ENCODE measurements at regions not wholly inside any gene's neighbourhood (a gene's known extent, or its start where the extent isn't known, plus 50 kb on each side); places are given as distances from the start of the nearest gene placed in this dataset.

DNA sequence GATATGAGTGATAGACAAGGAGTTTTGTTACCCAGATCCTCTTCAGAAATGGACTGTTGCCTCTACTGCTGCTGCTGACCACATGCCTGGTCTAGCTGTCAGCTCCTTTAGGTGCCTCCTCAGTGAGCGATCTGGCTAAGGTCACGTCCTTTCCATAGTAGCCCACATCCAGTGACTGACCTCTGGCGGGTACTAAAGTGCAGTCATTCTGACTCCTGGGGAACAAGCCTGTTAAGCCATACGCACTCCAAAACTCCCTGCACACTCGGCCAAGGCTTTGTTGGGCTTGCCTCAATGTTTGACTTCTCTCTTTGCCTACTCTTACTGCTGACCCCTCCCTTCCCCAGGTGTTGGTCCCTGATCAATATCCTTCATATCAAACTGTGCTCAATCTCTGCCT, 685.2 kb downstream of the IRS1 start:
- TF ChIP-seq JUNB (IDR thresholded peaks at IDR 0.05; ENCODE audit: unreplicated experiment): no peak
- TF ChIP-seq, protein P1, sequence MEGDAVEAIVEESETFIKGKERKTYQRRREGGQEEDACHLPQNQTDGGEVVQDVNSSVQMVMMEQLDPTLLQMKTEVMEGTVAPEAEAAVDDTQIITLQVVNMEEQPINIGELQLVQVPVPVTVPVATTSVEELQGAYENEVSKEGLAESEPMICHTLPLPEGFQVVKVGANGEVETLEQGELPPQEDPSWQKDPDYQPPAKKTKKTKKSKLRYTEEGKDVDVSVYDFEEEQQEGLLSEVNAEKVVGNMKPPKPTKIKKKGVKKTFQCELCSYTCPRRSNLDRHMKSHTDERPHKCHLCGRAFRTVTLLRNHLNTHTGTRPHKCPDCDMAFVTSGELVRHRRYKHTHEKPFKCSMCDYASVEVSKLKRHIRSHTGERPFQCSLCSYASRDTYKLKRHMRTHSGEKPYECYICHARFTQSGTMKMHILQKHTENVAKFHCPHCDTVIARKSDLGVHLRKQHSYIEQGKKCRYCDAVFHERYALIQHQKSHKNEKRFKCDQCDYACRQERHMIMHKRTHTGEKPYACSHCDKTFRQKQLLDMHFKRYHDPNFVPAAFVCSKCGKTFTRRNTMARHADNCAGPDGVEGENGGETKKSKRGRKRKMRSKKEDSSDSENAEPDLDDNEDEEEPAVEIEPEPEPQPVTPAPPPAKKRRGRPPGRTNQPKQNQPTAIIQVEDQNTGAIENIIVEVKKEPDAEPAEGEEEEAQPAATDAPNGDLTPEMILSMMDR (conservative IDR thresholded peaks at IDR 0.05; ENCODE audit: low read depth in 2 of 2): no peak
- no peak for TF ChIP-seq STAT1 (IDR thresholded peaks at IDR 0.05; ENCODE audit: unreplicated experiment)
- no peak for TF ChIP-seq POLR2AphosphoS5 (IDR thresholded peaks at IDR 0.05; ENCODE audit: low read depth)
- TF ChIP-seq, protein P2, sequence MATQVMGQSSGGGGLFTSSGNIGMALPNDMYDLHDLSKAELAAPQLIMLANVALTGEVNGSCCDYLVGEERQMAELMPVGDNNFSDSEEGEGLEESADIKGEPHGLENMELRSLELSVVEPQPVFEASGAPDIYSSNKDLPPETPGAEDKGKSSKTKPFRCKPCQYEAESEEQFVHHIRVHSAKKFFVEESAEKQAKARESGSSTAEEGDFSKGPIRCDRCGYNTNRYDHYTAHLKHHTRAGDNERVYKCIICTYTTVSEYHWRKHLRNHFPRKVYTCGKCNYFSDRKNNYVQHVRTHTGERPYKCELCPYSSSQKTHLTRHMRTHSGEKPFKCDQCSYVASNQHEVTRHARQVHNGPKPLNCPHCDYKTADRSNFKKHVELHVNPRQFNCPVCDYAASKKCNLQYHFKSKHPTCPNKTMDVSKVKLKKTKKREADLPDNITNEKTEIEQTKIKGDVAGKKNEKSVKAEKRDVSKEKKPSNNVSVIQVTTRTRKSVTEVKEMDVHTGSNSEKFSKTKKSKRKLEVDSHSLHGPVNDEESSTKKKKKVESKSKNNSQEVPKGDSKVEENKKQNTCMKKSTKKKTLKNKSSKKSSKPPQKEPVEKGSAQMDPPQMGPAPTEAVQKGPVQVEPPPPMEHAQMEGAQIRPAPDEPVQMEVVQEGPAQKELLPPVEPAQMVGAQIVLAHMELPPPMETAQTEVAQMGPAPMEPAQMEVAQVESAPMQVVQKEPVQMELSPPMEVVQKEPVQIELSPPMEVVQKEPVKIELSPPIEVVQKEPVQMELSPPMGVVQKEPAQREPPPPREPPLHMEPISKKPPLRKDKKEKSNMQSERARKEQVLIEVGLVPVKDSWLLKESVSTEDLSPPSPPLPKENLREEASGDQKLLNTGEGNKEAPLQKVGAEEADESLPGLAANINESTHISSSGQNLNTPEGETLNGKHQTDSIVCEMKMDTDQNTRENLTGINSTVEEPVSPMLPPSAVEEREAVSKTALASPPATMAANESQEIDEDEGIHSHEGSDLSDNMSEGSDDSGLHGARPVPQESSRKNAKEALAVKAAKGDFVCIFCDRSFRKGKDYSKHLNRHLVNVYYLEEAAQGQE (IDR thresholded peaks at IDR 0.05; ENCODE audit: unreplicated experiment): no peak
- no peak for TF ChIP-seq EZH2 (IDR thresholded peaks at IDR 0.05; ENCODE audit: low read depth, unreplicated experiment)
- TF ChIP-seq CREB1 (CRISPR knock-in tag; IDR thresholded peaks at IDR 0.05; ENCODE audit: low read depth): no peak
- TF ChIP-seq ETS1 (IDR thresholded peaks at IDR 0.05): no peak
- TF ChIP-seq EZH2phosphoT487 (IDR thresholded peaks at IDR 0.05; ENCODE audit: unreplicated experiment): no peak
- TF ChIP-seq NANOG (IDR thresholded peaks at IDR 0.05; ENCODE audit: borderline replicate concordance): no peak
- TF ChIP-seq ZNF114 (CRISPR knock-in tag; IDR thresholded peaks at IDR 0.05): no peak
- no peak for TF ChIP-seq ZNF331 (CRISPR knock-in tag; IDR thresholded peaks at IDR 0.05; ENCODE audit: low read depth)
- TF ChIP-seq, protein P3, sequence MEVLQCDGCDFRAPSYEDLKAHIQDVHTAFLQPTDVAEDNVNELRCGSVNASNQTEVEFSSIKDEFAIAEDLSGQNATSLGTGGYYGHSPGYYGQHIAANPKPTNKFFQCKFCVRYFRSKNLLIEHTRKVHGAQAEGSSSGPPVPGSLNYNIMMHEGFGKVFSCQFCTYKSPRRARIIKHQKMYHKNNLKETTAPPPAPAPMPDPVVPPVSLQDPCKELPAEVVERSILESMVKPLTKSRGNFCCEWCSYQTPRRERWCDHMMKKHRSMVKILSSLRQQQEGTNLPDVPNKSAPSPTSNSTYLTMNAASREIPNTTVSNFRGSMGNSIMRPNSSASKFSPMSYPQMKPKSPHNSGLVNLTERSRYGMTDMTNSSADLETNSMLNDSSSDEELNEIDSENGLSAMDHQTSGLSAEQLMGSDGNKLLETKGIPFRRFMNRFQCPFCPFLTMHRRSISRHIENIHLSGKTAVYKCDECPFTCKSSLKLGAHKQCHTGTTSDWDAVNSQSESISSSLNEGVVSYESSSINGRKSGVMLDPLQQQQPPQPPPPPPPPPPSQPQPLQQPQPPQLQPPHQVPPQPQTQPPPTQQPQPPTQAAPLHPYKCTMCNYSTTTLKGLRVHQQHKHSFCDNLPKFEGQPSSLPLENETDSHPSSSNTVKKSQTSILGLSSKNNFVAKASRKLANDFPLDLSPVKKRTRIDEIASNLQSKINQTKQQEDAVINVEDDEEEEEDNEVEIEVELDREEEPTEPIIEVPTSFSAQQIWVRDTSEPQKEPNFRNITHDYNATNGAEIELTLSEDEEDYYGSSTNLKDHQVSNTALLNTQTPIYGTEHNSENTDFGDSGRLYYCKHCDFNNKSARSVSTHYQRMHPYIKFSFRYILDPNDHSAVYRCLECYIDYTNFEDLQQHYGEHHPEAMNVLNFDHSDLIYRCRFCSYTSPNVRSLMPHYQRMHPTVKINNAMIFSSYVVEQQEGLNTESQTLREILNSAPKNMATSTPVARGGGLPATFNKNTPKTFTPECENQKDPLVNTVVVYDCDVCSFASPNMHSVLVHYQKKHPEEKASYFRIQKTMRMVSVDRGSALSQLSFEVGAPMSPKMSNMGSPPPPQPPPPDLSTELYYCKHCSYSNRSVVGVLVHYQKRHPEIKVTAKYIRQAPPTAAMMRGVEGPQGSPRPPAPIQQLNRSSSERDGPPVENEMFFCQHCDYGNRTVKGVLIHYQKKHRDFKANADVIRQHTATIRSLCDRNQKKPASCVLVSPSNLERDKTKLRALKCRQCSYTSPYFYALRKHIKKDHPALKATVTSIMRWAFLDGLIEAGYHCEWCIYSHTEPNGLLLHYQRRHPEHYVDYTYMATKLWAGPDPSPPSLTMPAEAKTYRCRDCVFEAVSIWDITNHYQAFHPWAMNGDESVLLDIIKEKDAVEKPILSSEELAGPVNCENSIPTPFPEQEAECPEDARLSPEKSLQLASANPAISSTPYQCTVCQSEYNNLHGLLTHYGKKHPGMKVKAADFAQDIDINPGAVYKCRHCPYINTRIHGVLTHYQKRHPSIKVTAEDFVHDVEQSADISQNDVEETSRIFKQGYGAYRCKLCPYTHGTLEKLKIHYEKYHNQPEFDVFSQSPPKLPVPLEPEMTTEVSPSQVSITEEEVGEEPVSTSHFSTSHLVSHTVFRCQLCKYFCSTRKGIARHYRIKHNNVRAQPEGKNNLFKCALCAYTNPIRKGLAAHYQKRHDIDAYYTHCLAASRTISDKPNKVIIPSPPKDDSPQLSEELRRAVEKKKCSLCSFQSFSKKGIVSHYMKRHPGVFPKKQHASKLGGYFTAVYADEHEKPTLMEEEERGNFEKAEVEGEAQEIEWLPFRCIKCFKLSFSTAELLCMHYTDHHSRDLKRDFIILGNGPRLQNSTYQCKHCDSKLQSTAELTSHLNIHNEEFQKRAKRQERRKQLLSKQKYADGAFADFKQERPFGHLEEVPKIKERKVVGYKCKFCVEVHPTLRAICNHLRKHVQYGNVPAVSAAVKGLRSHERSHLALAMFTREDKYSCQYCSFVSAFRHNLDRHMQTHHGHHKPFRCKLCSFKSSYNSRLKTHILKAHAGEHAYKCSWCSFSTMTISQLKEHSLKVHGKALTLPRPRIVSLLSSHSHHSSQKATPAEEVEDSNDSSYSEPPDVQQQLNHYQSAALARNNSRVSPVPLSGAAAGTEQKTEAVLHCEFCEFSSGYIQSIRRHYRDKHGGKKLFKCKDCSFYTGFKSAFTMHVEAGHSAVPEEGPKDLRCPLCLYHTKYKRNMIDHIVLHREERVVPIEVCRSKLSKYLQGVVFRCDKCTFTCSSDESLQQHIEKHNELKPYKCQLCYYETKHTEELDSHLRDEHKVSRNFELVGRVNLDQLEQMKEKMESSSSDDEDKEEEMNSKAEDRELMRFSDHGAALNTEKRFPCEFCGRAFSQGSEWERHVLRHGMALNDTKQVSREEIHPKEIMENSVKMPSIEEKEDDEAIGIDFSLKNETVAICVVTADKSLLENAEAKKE (CRISPR knock-in tag; IDR thresholded peaks at IDR 0.05): no peak
